MM.1S (cell line): ENCODE measurements at regions not wholly inside any gene's neighbourhood (a gene's known extent, or its start where the extent isn't known, plus 50 kb on each side); places are given as distances from the start of the nearest gene placed in this dataset.

Experiments used
- CTCF ChIP-seq: fragments of 300-600 bp; sonication (generic); IDR thresholded peaks from 2 replicates; pipeline ENCODE4 v1.5.1; 2016; ENCODE audit warnings: antibody characterized with exemption, low read length, mixed read lengths
- EZH2 ChIP-seq: fragments of 300-600 bp; sonication (generic); optimal IDR thresholded peaks from 2 replicates; pipeline ENCODE3; 2017; ENCODE audit warnings: low read depth, mild to moderate bottlenecking, antibody characterized with exemption, low read length, mixed read lengths

GRCh38 chr13:99803141-99803540 is 168.4 kb downstream of the ZIC5 start:
- no peak for TF ChIP-seq CTCF
- no peak for TF ChIP-seq EZH2
